ENCODE measurements at regions not wholly inside any gene's neighbourhood (a gene's known extent, or its start where the extent isn't known, plus 50 kb on each side); places are given as distances from the start of the nearest gene placed in this dataset.

- H4K20me1 ChIP-seq (ENCODE audit: control insufficient read depth, insufficient read depth, low read depth, low read length), result no peaks in the 10 kb centered on the region
- no peaks in the 10 kb centered on the region for H3K4me1 ChIP-seq (ENCODE audit: control insufficient read depth, low read length)
- H3K27ac ChIP-seq (ENCODE audit: low read depth, low read length), result no peak overlapping the region
- H3K9me2 ChIP-seq (replicated peaks; ENCODE audit: control insufficient read depth, low read length), result no peaks in the 10 kb centered on the region
- H3F3A ChIP-seq (ENCODE audit: control insufficient read depth, insufficient read depth), result no peaks in the 10 kb centered on the region
- no peaks in the 10 kb centered on the region for H3K79me2 ChIP-seq (ENCODE audit: control insufficient read depth, low read length)
- no peaks in the 10 kb centered on the region for H3K27me3 ChIP-seq (ENCODE audit: control insufficient read depth, low read length)
- no peaks in the 10 kb centered on the region for H3K36me3 ChIP-seq (ENCODE audit: control insufficient read depth, low read length)
- TF ChIP-seq CTCF (IDR thresholded peaks at IDR 0.05; ENCODE audit: low read depth, low read length, poor library complexity, severe bottlenecking) (no peak), EZH2phosphoT487 (IDR thresholded peaks at IDR 0.05; ENCODE audit: borderline replicate concordance, low read length) (no peak)
- H3K4me3 ChIP-seq (ENCODE audit: low read length), result no peak overlapping the region
- no peak overlapping the region for H3K4me2 ChIP-seq (ENCODE audit: low read length)
- no peaks in the 10 kb centered on the region for H3K9me3 ChIP-seq (ENCODE audit: control insufficient read depth, insufficient read depth, low read length)
These were observed 453.3 kb downstream of the MEIS1 start for GRCh38 chr2:66888246-66888645.

GRCh38 chr2:66888791-66889631 is 454.1 kb downstream of the MEIS1 start:
- Histone ChIP-seq H3K27ac (ENCODE audit: low read depth, low read length) (no peak overlapping the region), H3K27me3 (ENCODE audit: control insufficient read depth, low read length) (no peaks in the 10 kb centered on the region), H3K9me2 (replicated peaks; ENCODE audit: control insufficient read depth, low read length) (no peaks in the 10 kb centered on the region), H3K4me2 (ENCODE audit: low read length) (no peak overlapping the region), H3K4me3 (ENCODE audit: low read length) (no peak overlapping the region), H3F3A (ENCODE audit: control insufficient read depth, insufficient read depth) (no peaks in the 10 kb centered on the region), H3K9me3 (ENCODE audit: control insufficient read depth, insufficient read depth, low read length) (no peaks in the 10 kb centered on the region), H4K20me1 (ENCODE audit: control insufficient read depth, insufficient read depth, low read depth, low read length) (no peaks in the 10 kb centered on the region), H3K4me1 (ENCODE audit: control insufficient read depth, low read length) (no peaks in the 10 kb centered on the region), H3K79me2 (ENCODE audit: control insufficient read depth, low read length) (no peaks in the 10 kb centered on the region), H3K36me3 (ENCODE audit: control insufficient read depth, low read length) (no peaks in the 10 kb centered on the region)
- TF ChIP-seq CTCF (IDR thresholded peaks at IDR 0.05; ENCODE audit: low read depth, low read length, poor library complexity, severe bottlenecking) (no peak), EZH2phosphoT487 (IDR thresholded peaks at IDR 0.05; ENCODE audit: borderline replicate concordance, low read length) (no peak)

- Histone ChIP-seq H3K36me3 (ENCODE audit: control insufficient read depth, low read length) (no peaks in the 10 kb centered on the region), H3F3A (ENCODE audit: control insufficient read depth, insufficient read depth) (no peaks in the 10 kb centered on the region), H3K9me2 (replicated peaks; ENCODE audit: control insufficient read depth, low read length) (no peaks in the 10 kb centered on the region), H3K27ac (ENCODE audit: low read depth, low read length) (no peak overlapping the region), H3K4me3 (ENCODE audit: low read length) (no peak overlapping the region), H3K27me3 (ENCODE audit: control insufficient read depth, low read length) (no peaks in the 10 kb centered on the region), H3K4me1 (ENCODE audit: control insufficient read depth, low read length) (no peaks in the 10 kb centered on the region), H3K79me2 (ENCODE audit: control insufficient read depth, low read length) (no peaks in the 10 kb centered on the region), H3K9me3 (ENCODE audit: control insufficient read depth, insufficient read depth, low read length) (no peaks in the 10 kb centered on the region), H4K20me1 (ENCODE audit: control insufficient read depth, insufficient read depth, low read depth, low read length) (no peaks in the 10 kb centered on the region), H3K4me2 (ENCODE audit: low read length) (no peak overlapping the region)
- no peak for TF ChIP-seq CTCF (IDR thresholded peaks at IDR 0.05; ENCODE audit: low read depth, low read length, poor library complexity, severe bottlenecking)
- no peak for TF ChIP-seq EZH2phosphoT487 (IDR thresholded peaks at IDR 0.05; ENCODE audit: borderline replicate concordance, low read length)
These were observed 454.6 kb downstream of the MEIS1 start for GRCh38 chr2:66889632-66889882.
